GM12891 (cell line): ENCODE measurements at regions not wholly inside any gene's neighbourhood (a gene's known extent, or its start where the extent isn't known, plus 50 kb on each side); places are given as distances from the start of the nearest gene placed in this dataset.

Experiments used
- POLR2A ChIP-seq: IDR thresholded peaks from 2 replicates; pipeline ENCODE4 v1.6.1; 2011; ENCODE audit warnings: low read depth, low read length, control low read depth
- POLR2AphosphoS5 ChIP-seq: IDR thresholded peaks from 2 replicates; pipeline ENCODE4 v1.6.1; 2011; ENCODE audit warnings: low read depth, low read length, control low read depth
- TAF1 ChIP-seq: IDR thresholded peaks from 2 replicates; pipeline ENCODE4 v1.6.1; 2011; ENCODE audit warnings: low read depth, low read length, control low read depth

GRCh38 chr4:26269038-26269437, 51.8 kb upstream of the RBPJ start:
- no peak for TF ChIP-seq POLR2A
- no peak for TF ChIP-seq POLR2AphosphoS5
- TF ChIP-seq TAF1 = no peak
